HG03378 (cell line): ENCODE measurements at regions not wholly inside any gene's neighbourhood (a gene's known extent, or its start where the extent isn't known, plus 50 kb on each side); places are given as distances from the start of the nearest gene placed in this dataset.
"Not testable (repeated sequence)": the region's sequence is repeated elsewhere in the genome, so short reads cannot be mapped to it uniquely, and the experiment has no call there.

ENCODE experiments used
- ATAC-seq: cut with Tn5 transposase; IDR thresholded peaks from one replicate; pipeline ENCODE4 v1.9.1; 2021; ENCODE audit warnings: mild to moderate bottlenecking, moderate library complexity; ENCODE audit not compliant: unreplicated experiment

- ATAC-seq = no peak
Measured at GRCh38 chr22:48306785-48307510, 1520.7 kb downstream of the BRD1 start.

DNA sequence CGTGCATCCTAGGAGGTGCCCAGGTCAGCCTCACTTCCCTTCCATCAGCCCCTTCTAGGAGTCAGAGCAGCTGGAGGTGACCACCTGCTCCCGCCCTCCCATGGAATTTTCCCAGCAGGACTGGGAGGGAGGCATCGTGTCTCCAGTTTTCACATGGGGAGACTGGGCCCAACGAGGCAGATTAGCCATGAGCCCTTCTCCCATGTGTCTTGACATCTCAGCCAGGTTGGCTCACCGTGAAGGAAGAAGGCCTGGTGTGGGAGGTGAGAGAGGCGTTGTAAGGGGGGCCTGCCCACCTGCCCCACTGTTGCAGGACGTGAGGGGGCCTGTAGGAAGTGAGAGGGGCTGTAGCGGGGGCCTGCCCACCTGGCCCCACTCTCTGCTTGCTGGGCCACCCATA lies 1521.4 kb downstream of the BRD1 start:
- ATAC-seq = no peak

- ATAC-seq = no peak
Measured at GRCh38 chr22:48305726-48306235, 1521.9 kb downstream of the BRD1 start.

DNA sequence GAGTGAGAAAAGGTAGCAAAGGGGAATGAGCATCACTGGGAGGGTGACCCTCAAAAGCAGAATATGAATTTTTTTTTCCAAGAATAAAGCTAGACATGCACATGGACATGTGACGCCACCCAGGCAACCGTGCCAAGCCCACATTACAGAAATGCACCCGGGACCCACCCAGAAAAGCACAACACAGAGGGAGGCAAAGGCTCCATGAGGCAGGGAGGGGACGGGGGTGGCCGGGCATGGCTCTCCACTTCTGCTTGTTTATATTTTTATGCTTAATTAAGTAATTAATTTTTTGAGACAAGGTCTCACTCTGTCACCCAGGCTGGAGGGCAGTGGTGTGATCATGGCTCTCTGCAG lies 1524.3 kb downstream of the BRD1 start:
- ATAC-seq = no peak

GRCh38 chr22:48302657-48303368 lies 1524.9 kb downstream of the BRD1 start:
- no peak for ATAC-seq

DNA sequence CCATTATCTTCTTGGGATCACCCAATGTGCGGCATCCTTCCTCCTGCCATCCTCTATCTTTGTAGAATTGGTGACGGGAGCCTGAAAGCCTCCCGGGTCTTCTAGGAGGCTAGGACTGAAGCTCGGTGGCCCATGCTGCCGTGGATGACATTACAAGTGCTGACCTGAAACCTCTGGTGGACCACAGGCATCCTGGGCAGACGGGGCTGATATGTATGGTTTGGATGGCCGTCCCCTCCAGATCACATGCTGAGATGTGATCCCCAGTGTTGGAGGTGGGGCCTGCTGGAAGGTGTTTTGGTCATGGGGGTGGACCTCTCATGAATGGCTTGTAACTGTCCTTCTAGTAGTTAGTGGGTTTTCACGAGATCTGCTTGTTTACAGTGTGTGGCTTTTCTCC lies 1525.8 kb downstream of the BRD1 start:
- no peak for ATAC-seq

GRCh38 chr22:48301421-48301820 lies 1526.3 kb downstream of the BRD1 start:
- no peak for ATAC-seq

DNA sequence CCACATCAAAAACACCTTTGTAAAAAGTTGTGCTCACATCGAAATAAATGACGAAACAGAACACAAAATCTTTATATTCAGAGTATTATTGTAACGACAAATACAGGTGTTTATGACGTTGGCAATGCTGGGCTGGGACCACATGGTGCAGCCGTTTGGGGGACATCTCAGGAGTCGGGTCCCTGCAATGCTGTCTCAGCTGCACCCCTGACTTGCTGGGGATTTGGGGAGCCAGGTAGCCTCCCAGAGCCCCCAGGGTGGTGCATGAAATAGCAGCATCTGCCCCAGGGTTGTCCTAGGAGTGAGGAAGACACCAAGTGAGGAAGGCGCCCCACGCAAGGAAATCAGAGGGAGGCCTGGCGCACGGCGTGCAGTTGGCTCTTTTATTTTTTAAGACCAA lies 1526.8 kb downstream of the BRD1 start:
- no peak for ATAC-seq

GRCh38 chr22:48299801-48300200 lies 1527.9 kb downstream of the BRD1 start:
- ATAC-seq = no peak

DNA sequence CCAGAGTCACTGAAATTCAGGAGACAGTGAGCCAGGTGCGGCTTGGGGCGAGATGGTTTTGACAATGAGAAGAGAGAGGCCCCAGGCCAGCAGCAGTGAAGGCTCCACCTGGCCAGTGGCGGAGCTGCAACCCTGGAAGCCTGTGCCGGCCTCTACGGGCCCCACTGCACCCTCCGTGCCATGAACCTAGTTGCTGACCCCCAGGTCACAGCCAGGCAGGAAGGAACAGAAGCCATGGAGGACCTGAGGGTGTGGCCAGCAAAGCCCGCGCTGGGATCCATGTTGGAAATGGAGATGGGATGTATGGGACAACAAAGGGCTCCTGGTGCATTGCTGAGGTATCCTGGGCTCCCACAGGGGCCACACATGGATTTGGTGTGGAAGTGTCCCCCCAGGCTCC lies 1528.5 kb downstream of the BRD1 start:
- ATAC-seq = no peak

DNA sequence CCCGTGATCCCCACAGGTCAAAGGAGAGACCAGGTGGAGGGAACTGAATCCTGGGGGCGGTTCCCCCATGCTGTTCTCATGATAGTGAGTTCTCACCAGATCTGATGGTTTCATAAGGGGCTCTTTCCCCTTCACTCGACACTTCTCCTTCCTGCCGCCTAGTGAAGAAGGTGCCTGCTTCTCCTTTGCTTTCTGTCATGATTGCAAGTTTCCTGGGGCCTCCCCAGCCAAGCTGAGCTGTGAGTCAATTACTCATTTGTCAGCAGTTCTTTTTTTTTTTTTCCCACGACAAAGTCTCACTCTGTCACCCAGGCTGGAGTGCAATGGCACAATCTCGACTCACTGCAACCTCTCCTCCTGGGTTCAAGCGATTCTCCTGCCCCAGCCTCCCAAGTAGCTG lies 1530.4 kb downstream of the BRD1 start:
- ATAC-seq = no peak

- not testable (repeated sequence) for ATAC-seq
Measured at GRCh38 chr22:48289954-48290353, 1527.5 kb downstream of the TBC1D22A start.

DNA sequence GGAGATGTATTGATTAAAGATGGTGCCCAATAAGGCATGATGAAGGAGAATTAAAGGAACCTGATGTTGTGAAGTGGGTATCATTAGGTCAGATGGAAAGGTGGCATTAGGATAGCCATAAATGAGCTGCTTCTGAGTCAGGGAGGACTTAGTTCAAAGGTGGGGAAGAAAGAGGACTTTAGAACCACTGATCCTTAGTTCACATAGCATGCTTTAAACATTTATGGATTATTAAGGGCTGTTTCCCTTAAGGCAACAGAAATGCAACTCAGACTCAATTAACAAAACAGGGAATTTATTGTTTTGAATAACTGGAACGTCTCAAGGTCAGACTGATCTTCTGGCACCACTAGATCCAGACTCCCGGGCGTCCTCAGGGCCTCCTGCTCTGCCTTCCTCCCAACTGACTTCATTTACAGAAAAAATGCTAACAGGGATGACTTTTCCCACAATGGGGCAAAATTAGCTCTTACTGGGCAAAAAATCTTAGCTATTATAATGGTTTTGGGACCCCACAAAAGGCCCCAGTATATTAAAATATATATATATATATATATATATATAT lies 1526.0 kb downstream of the TBC1D22A start:
- no peak for ATAC-seq

- no peak for ATAC-seq
Measured at GRCh38 chr22:48287031-48287430, 1524.6 kb downstream of the TBC1D22A start.

- ATAC-seq = no peak
Measured at GRCh38 chr22:48284671-48285070, 1522.2 kb downstream of the TBC1D22A start.

DNA sequence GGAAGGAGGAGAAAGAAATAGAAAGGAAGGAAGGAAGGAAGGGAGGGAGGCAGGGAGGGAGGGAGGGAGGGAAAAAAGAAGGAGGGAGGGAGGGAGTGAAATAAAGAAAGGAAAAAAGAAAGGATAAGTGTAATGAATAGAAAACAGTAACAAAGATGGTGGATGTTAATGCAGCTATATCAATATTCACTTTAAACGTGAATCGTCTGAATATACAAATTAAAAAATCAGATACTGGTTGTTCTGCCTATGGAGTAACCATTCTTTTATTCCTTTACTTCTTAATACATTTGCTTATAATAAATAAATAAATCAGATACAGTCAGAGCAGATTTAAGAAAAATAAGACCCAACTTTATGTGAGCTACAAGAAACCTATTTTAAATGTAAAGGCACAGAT lies 1520.4 kb downstream of the TBC1D22A start:
- no peak for ATAC-seq

GRCh38 chr22:48279461-48279756 lies 1517.0 kb downstream of the TBC1D22A start:
- ATAC-seq = no peak

DNA sequence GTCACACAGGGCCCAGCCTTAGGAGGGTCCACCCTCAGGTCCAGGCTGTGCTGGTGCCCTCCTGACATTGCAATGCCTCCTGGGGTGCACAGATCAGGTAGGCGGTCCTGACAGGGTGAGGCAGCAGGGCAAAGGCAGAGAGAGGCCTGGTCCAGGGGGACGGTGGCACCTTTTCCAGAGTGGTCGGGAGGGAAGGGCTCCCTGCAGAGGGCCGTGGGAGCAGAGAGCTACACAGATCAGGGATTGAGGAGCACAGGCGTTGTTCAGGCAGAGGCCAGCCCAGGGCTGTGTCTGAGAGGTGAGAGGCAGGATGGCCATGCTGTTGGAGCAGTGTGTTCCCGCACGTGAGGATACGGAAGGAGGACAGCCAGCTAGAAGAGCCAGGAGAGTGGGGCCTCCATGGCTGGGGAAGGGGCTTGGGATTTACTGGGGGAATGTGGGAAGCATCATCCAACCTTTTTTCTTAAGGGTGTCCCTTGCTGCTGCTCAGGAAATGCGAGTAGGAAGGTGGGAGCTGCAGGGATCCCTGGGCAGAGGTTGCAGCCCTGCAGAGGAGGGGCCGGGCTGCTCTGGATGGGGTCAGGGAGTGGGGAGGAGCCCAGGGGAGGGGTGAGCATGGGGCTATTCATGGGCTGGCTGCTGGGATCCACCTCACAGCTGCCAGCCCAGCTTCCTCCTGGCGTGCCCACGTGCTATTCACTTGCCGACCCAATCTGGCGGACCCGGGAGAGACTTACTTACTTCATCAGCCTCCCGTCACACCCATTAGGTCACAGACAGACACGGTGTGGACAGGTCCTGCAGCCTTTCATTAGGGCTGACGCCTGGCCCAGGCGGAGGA lies 1516.4 kb downstream of the TBC1D22A start:
- no peak for ATAC-seq

DNA sequence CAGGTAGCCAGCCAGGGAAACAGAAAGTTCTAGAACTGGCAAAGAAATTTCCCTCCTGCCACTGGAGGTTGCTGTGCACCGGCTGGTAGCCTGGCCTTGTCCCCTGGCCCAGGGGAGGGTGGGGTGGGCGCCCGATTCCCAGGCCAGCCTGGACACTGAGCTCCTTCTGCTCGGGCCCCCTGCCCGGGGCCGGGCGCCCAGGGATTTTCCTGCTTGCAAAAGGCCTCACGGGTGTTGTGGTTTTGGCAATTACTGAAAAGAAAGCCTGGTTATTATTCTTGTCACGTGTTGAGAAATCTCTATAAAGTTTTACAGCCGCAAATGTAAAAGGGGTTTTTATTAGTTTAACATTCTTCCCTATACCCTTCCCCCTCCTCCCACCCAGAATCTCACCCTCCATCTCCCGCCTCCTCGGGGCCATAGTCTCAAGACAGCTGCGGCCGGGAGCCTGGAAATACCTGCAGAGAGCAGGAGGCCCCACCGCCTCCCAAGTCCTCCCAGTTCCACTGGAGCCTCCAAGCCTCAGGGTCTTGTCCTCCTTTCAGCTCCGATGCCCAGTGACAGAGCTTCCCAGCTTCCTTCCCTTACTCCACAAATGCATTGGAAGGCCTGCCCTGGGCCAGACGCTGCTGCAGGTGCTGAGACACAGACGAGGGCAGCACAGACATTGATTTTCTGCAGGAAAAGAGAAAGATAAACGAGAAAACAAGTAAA lies 1515.6 kb downstream of the TBC1D22A start:
- no peak for ATAC-seq

- no peak for ATAC-seq
Measured at GRCh38 chr22:48276994-48277867, 1514.8 kb downstream of the TBC1D22A start.
